ENCODE measurements at regions not wholly inside any gene's neighbourhood (a gene's known extent, or its start where the extent isn't known, plus 50 kb on each side); places are given as distances from the start of the nearest gene placed in this dataset.

DNA sequence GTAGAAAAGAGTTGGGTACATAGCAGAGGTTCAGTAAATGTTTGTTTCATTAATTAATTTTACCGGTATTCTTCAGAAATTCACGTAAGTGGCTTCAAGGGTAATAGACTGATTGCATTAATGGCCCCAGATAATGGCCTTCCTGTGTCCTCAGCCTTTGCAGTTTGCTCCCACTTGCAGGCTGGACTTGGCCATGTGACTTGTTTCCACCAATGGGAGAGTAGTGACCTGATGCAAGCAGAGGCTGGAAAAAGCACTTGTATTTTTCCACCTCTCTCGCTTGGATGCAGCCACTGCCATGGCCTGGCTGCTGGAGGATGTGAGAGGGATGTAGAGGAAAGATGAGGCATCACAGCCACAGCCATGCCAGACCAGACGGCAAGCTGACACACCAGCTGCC, 480.9 kb downstream of the CDK5RAP2 start:
- no peak for TF ChIP-seq POLR2A (IDR thresholded peaks at IDR 0.05)
- TF ChIP-seq, protein P1, sequence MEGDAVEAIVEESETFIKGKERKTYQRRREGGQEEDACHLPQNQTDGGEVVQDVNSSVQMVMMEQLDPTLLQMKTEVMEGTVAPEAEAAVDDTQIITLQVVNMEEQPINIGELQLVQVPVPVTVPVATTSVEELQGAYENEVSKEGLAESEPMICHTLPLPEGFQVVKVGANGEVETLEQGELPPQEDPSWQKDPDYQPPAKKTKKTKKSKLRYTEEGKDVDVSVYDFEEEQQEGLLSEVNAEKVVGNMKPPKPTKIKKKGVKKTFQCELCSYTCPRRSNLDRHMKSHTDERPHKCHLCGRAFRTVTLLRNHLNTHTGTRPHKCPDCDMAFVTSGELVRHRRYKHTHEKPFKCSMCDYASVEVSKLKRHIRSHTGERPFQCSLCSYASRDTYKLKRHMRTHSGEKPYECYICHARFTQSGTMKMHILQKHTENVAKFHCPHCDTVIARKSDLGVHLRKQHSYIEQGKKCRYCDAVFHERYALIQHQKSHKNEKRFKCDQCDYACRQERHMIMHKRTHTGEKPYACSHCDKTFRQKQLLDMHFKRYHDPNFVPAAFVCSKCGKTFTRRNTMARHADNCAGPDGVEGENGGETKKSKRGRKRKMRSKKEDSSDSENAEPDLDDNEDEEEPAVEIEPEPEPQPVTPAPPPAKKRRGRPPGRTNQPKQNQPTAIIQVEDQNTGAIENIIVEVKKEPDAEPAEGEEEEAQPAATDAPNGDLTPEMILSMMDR (IDR thresholded peaks at IDR 0.05): no peak
